CD4-positive, alpha-beta T cell treated with Interleukin-15 for 4 hours (primary cell): ENCODE measurements at regions not wholly inside any gene's neighbourhood (a gene's known extent, or its start where the extent isn't known, plus 50 kb on each side); places are given as distances from the start of the nearest gene placed in this dataset.
"Not testable (repeated sequence)": the region's sequence is repeated elsewhere in the genome, so short reads cannot be mapped to it uniquely, and the experiment has no call there.

Experiments used
- DNase-seq: peaks from one replicate; pipeline ENCODE4 v3.0.0-alpha.2; 2020; ENCODE audit warnings: low spot score

- DNase-seq: no peak
Observed at GRCh38 chr13:105684216-105684615, 851.2 kb downstream of the EFNB2 start.

GRCh38 chr13:105679838-105680237 is 855.6 kb downstream of the EFNB2 start:
- DNase-seq: no peak

GRCh38 chr13:105678072-105678471 is 857.4 kb downstream of the EFNB2 start:
- DNase-seq: no peak

GRCh38 chr13:105672881-105673280 is 862.6 kb downstream of the EFNB2 start:
- DNase-seq: no peak

- not testable (repeated sequence) for DNase-seq
Observed at GRCh38 chr13:105671131-105671530, 864.3 kb downstream of the EFNB2 start.

GRCh38 chr13:105670179-105670990 is 865.1 kb downstream of the EFNB2 start:
- DNase-seq: no peak

GRCh38 chr13:105665284-105665683 is 870.2 kb downstream of the EFNB2 start:
- DNase-seq: no peak

- DNase-seq: no peak
Observed at GRCh38 chr13:105663182-105663581, 872.3 kb downstream of the EFNB2 start.

- no peak for DNase-seq
Observed at GRCh38 chr13:105660561-105660960, 874.9 kb downstream of the EFNB2 start.

- no peak for DNase-seq
Observed at GRCh38 chr13:105658431-105658830, 877.0 kb downstream of the EFNB2 start.

- no peak for DNase-seq
Observed at GRCh38 chr13:105655046-105655445, 880.4 kb downstream of the EFNB2 start.

- DNase-seq: no peak
Observed at GRCh38 chr13:105643966-105644365, 891.5 kb downstream of the EFNB2 start.

GRCh38 chr13:105642511-105642958 is 892.9 kb downstream of the EFNB2 start:
- no peak for DNase-seq

GRCh38 chr13:105641121-105641520 is 894.3 kb downstream of the EFNB2 start:
- no peak for DNase-seq

- DNase-seq: no peak
Observed at GRCh38 chr13:105638426-105638825, 897.0 kb downstream of the EFNB2 start.

GRCh38 chr13:105634059-105634458 is 901.4 kb downstream of the EFNB2 start:
- DNase-seq: no peak

- DNase-seq: no peak
Observed at GRCh38 chr13:105630431-105630830, 905.0 kb downstream of the EFNB2 start.

GRCh38 chr13:105627270-105627669 is 908.2 kb downstream of the EFNB2 start:
- DNase-seq: no peak

- DNase-seq: no peak
Observed at GRCh38 chr13:105625691-105626090, 909.8 kb downstream of the EFNB2 start.

- DNase-seq: no peak
Observed at GRCh38 chr13:105616333-105617075, 919.0 kb downstream of the EFNB2 start.

GRCh38 chr13:105612541-105612940 is 922.9 kb downstream of the EFNB2 start:
- no peak for DNase-seq

- DNase-seq: no peak
Observed at GRCh38 chr13:105611424-105611823, 924.0 kb downstream of the EFNB2 start.

GRCh38 chr13:105608104-105608503 is 927.4 kb downstream of the EFNB2 start:
- no peak for DNase-seq
